ENCODE measurements at regions not wholly inside any gene's neighbourhood (a gene's known extent, or its start where the extent isn't known, plus 50 kb on each side); places are given as distances from the start of the nearest gene placed in this dataset.

DNA sequence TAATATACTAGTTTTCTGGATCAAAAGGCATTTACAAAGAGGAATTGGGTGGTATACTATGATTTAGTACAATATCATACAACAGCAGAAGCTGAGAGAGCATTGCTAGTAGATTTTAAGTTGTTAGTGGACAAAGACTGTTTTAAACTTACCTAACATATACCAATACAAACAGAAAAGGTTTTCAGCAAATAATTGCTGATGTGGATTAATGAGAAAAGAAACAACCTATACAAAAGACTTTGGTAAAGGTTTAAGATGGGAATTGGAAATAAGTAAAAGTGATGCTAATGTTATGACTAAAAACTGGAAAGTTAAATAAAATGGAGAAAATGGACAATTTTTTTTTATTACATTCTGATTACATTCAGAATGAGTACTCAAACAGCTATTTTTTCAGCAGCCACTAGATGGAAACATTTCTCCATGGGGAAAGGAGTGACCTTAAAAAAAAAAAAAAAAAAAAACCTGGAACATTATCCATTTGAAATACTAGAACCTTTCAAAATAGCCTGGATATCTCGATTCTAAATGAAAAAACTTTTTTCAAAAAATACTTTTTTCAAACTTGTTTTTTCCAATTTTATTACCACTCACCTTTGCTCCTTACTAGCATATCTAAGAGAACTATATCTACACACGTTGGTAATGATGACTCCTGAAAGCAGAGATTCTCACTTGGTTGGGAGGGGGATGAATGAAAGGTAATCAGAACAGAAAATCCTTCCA is 55.4 kb downstream of the EPRS1 start:
- no peak overlapping the region for H3K4me3 Mint-ChIP-seq (ENCODE audit: unreplicated experiment)
- H3K36me3 ChIP-seq (ENCODE audit: control insufficient read depth, insufficient read depth, low read length) = no peaks in the 10 kb centered on the region
- peak overlapping the region; percentile 63 for H3K27ac Mint-ChIP-seq (ENCODE audit: unreplicated experiment)
- POLR2A ChIA-PET = interaction anchor here (0.6 kb wide), 1 partner anchor 1510 kb away, joined by 3 read pairs; no protein-coding TSS in a partner anchor
- H3K27me3 Mint-ChIP-seq (ENCODE audit: insufficient read depth, unreplicated experiment) = no peaks in the 10 kb centered on the region
- no peaks in the 10 kb centered on the region for H3K9me3 ChIP-seq
- CTCF ChIA-PET = interaction anchor here (0.6 to 1.0 kb wide), 7 partner anchors 12 to 1376 kb away, joined by 3 to 10 read pairs (median 4); partner anchors contain the start of gene IARS2
- no TSS peak for BruUV-seq (replicated peaks)
- no peaks in the 10 kb centered on the region for H3K9me3 Mint-ChIP-seq (ENCODE audit: unreplicated experiment)
- peaks cover 21% of the 10 kb centered on the region for H3K4me1 ChIP-seq
- peaks cover 24% of the 10 kb centered on the region for H3K4me1 Mint-ChIP-seq (ENCODE audit: low read depth, unreplicated experiment)
- DNase-seq = peak in 1 of 2 experiments; percentile 49
- peak; percentile 52 to 78 for TF ChIP-seq CTCF (IDR thresholded peaks at IDR 0.05; ENCODE audit: insufficient read depth in 1 of 2, low read depth in 1 of 2, low read length in 1 of 2, severe bottlenecking in 1 of 2, unreplicated experiment in 1 of 2)
- intact Hi-C loops (cut with micrococcal nuclease; ENCODE audit: unreplicated experiment) = loop anchor here (1.0 kb wide), 2 partner anchors 115 to 226 kb away; no protein-coding TSS in a partner anchor
- no peak overlapping the region for H3K4me3 ChIP-seq (ENCODE audit: low read depth, low read length)
- H3K36me3 Mint-ChIP-seq (ENCODE audit: insufficient read depth, unreplicated experiment) = peaks cover 76% of the 10 kb centered on the region
- no peaks in the 10 kb centered on the region for H3K27me3 ChIP-seq (replicated peaks; ENCODE audit: control insufficient read depth, insufficient read depth, low read length)

GRCh38 chr1:219989766-219990165 is 56.5 kb downstream of the EPRS1 start:
- POLR2A ChIA-PET = interaction anchor here (0.6 kb wide), 1 partner anchor 123 kb away, joined by 3 read pairs; no protein-coding TSS in a partner anchor
- no peaks in the 10 kb centered on the region for H3K36me3 ChIP-seq (ENCODE audit: control insufficient read depth, insufficient read depth, low read length)
- CTCF ChIA-PET = interaction anchor here (0.6 kb wide), 1 partner anchor 690 kb away, joined by 7 read pairs; no protein-coding TSS in a partner anchor

DNA sequence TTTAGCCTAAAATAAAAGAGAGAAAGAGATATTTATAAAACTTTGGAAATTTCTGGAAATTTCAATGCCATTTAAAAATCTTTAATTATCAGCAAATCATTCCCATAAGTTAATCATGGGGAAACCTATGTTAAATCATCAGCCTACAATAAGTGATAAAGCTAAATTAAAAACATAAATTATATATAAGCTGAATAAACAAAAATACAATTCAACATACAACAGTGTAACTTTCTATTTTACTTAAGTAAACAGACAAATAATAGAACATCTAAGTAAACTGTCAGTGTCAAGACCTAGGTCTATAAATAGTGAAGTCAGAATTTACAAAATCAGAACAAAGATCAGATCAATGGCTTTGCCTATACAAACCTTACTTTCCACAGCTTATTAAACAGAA is 57.5 kb downstream of the EPRS1 start:
- CTCF ChIA-PET = no interaction called here
- Mint-ChIP-seq H3K27me3 (ENCODE audit: insufficient read depth, unreplicated experiment) (no peaks in the 10 kb centered on the region), H3K27ac (ENCODE audit: unreplicated experiment) (no peak overlapping the region), H3K36me3 (ENCODE audit: insufficient read depth, unreplicated experiment) (peaks cover 74% of the 10 kb centered on the region), H3K9me3 (ENCODE audit: unreplicated experiment) (no peaks in the 10 kb centered on the region), H3K4me3 (ENCODE audit: unreplicated experiment) (no peak overlapping the region), H3K4me1 (ENCODE audit: low read depth, unreplicated experiment) (peaks cover 24% of the 10 kb centered on the region)
- peaks cover 16% of the 10 kb centered on the region for H3K4me1 ChIP-seq
- no peaks in the 10 kb centered on the region for H3K36me3 ChIP-seq (ENCODE audit: control insufficient read depth, insufficient read depth, low read length)
- H3K4me3 ChIP-seq (ENCODE audit: low read depth, low read length) = no peak overlapping the region
- no peaks in the 10 kb centered on the region for H3K9me3 ChIP-seq
- POLR2A ChIA-PET = no interaction called here
- DNase-seq = no peak
- intact Hi-C loops (cut with micrococcal nuclease; ENCODE audit: unreplicated experiment) = no loop called here
- no peak for TF ChIP-seq CTCF (IDR thresholded peaks at IDR 0.05; ENCODE audit: insufficient read depth in 1 of 2, low read depth in 1 of 2, low read length in 1 of 2, severe bottlenecking in 1 of 2, unreplicated experiment in 1 of 2)
- BruUV-seq (replicated peaks) = no TSS peak
- H3K27me3 ChIP-seq (replicated peaks; ENCODE audit: control insufficient read depth, insufficient read depth, low read length) = no peaks in the 10 kb centered on the region

More at GRCh38 chr1:219989766-219990165, 56.5 kb downstream of the EPRS1 start:
- Mint-ChIP-seq H3K9me3 (ENCODE audit: unreplicated experiment) (no peaks in the 10 kb centered on the region), H3K27me3 (ENCODE audit: insufficient read depth, unreplicated experiment) (no peaks in the 10 kb centered on the region), H3K36me3 (ENCODE audit: insufficient read depth, unreplicated experiment) (peaks cover 72% of the 10 kb centered on the region), H3K27ac (ENCODE audit: unreplicated experiment) (no peak overlapping the region), H3K4me1 (ENCODE audit: low read depth, unreplicated experiment) (peaks cover 24% of the 10 kb centered on the region), H3K4me3 (ENCODE audit: unreplicated experiment) (no peak overlapping the region)
- intact Hi-C loops (cut with micrococcal nuclease; ENCODE audit: unreplicated experiment) = no loop called here
- Histone ChIP-seq H3K4me3 (ENCODE audit: low read depth, low read length) (no peak overlapping the region), H3K9me3 (no peaks in the 10 kb centered on the region), H3K27me3 (replicated peaks; ENCODE audit: control insufficient read depth, insufficient read depth, low read length) (no peaks in the 10 kb centered on the region), H3K4me1 (peaks cover 21% of the 10 kb centered on the region)
- BruUV-seq (replicated peaks) = no TSS peak
- TF ChIP-seq CTCF (IDR thresholded peaks at IDR 0.05; ENCODE audit: insufficient read depth in 1 of 2, low read depth in 1 of 2, low read length in 1 of 2, severe bottlenecking in 1 of 2, unreplicated experiment in 1 of 2) = no peak
- no peak for DNase-seq

All from Caco-2 (cell line).